H1 (cell line): ENCODE measurements at regions not wholly inside any gene's neighbourhood (a gene's known extent, or its start where the extent isn't known, plus 50 kb on each side); places are given as distances from the start of the nearest gene placed in this dataset.

Source experiments
- CEBPB ChIP-seq: IDR thresholded peaks from 2 replicates; pipeline ENCODE4 v1.6.1; 2012; ENCODE audit warnings: low read depth, low read length
- EZH2 ChIP-seq: fragments of 200-600 bp; sonication (generic); IDR thresholded peaks from 2 replicates; pipeline ENCODE4 v1.7.1; 2012; ENCODE audit warnings: low read depth, mild to moderate bottlenecking, moderate library complexity, low read length, inconsistent platforms; ENCODE audit not compliant: severe bottlenecking
- TF ChIP-seq, protein P1 (sequence below), 3 experiments: IDR thresholded peaks; 1 replicate in 2 of 3; 2 replicates in 1 of 3; pipeline versions ENCODE4 v1.5.1 to v1.6.1; 2011; ENCODE audit warnings: low read length in 3 of 3, mild to moderate bottlenecking in 3 of 3, inconsistent platforms in 2 of 3, low read depth in 1 of 3, moderate library complexity in 1 of 3; ENCODE audit not compliant: insufficient read depth in 1 of 3; ENCODE audit errors: control extremely low read depth in 1 of 3

DNA sequence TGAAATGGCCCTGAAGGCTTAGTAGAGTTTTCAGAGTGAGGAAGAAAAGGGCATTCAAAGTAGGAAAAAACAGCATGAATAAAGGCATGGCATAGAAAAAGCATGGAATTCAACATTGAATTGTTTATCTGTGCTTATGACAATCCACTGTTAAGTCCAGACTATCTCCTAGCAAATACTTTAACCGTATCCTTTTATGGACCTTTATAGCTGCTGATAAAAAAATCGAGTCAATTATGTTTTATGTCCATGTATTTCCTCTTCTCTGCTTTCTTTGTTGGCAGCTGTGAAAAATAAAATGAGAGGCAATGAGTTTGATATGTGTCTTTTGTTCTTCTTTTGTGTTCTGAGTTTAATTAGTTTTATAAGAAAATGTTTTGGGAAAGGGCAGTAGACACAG lies 70.4 kb downstream of the TDRD15 start:
- TF ChIP-seq EZH2, result no peak
- no peak for TF ChIP-seq CEBPB
- TF ChIP-seq, protein P1, sequence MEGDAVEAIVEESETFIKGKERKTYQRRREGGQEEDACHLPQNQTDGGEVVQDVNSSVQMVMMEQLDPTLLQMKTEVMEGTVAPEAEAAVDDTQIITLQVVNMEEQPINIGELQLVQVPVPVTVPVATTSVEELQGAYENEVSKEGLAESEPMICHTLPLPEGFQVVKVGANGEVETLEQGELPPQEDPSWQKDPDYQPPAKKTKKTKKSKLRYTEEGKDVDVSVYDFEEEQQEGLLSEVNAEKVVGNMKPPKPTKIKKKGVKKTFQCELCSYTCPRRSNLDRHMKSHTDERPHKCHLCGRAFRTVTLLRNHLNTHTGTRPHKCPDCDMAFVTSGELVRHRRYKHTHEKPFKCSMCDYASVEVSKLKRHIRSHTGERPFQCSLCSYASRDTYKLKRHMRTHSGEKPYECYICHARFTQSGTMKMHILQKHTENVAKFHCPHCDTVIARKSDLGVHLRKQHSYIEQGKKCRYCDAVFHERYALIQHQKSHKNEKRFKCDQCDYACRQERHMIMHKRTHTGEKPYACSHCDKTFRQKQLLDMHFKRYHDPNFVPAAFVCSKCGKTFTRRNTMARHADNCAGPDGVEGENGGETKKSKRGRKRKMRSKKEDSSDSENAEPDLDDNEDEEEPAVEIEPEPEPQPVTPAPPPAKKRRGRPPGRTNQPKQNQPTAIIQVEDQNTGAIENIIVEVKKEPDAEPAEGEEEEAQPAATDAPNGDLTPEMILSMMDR (IDR thresholded peaks at IDR 0.05; ENCODE audit: control extremely low read depth in 1 of 3, insufficient read depth in 1 of 3, low read depth in 1 of 3, low read length in 3 of 3), result no peak
